Nephron progenitor cell (in vitro differentiated cells): ENCODE measurements at regions not wholly inside any gene's neighbourhood (a gene's known extent, or its start where the extent isn't known, plus 50 kb on each side); places are given as distances from the start of the nearest gene placed in this dataset.

ENCODE experiments used
- DNase-seq: peaks from one replicate; pipeline ENCODE4 v3.0.0; 2021
- H3K27ac Mint-ChIP-seq: 2 replicates; pipeline ENCODE4 v1.8.0; 2021; ENCODE audit warnings: mild to moderate bottlenecking, moderate library complexity, mixed read lengths
- H3K27me3 Mint-ChIP-seq: 2 replicates; pipeline ENCODE4 v1.8.0; 2021; ENCODE audit warnings: mild to moderate bottlenecking, low read depth, mixed read lengths; ENCODE audit not compliant: poor library complexity
- H3K36me3 Mint-ChIP-seq: 2 replicates; pipeline ENCODE4 v1.8.0; 2021; ENCODE audit warnings: low read depth, mixed read lengths
- H3K4me1 Mint-ChIP-seq: 2 replicates; pipeline ENCODE4 v1.8.0; 2021; ENCODE audit warnings: mixed read lengths
- H3K4me3 Mint-ChIP-seq: 2 replicates; pipeline ENCODE4 v1.8.0; 2021; ENCODE audit warnings: mild to moderate bottlenecking, moderate library complexity, mixed read lengths
- H3K9me3 Mint-ChIP-seq: 2 replicates; pipeline ENCODE4 v1.8.0; 2021; ENCODE audit warnings: mild to moderate bottlenecking, moderate library complexity, mixed read lengths
- CTCF ChIP-seq: fragments of 200-600 bp; sonication (generic); IDR thresholded peaks from 2 replicates; pipeline ENCODE4 v1.5.0; 2021; ENCODE audit warnings: antibody characterized with exemption

- no peak for TF ChIP-seq CTCF
- Mint-ChIP-seq H3K36me3 (no peaks in the 10 kb centered on the region), H3K4me3 (no peak overlapping the region), H3K4me1 (peaks cover 46% of the 10 kb centered on the region), H3K9me3 (no peaks in the 10 kb centered on the region), H3K27me3 (peaks cover 17% of the 10 kb centered on the region), H3K27ac (peak overlapping the region; percentile 10)
- no peak for DNase-seq
These were observed 176.4 kb upstream of the RREB1 start for GRCh38 chr6:6931071-6932025.

- H3K27ac Mint-ChIP-seq, result no peak overlapping the region
- peaks cover 36% of the 10 kb centered on the region for H3K4me1 Mint-ChIP-seq
- DNase-seq, result no peak
- no peaks in the 10 kb centered on the region for H3K9me3 Mint-ChIP-seq
- no peak overlapping the region for H3K4me3 Mint-ChIP-seq
- TF ChIP-seq CTCF, result no peak
- H3K27me3 Mint-ChIP-seq, result peaks cover 17% of the 10 kb centered on the region
- H3K36me3 Mint-ChIP-seq, result no peaks in the 10 kb centered on the region
These were observed 175.4 kb upstream of the RREB1 start for GRCh38 chr6:6932341-6932740.

- Mint-ChIP-seq H3K27me3 (peaks cover 17% of the 10 kb centered on the region), H3K9me3 (no peaks in the 10 kb centered on the region), H3K36me3 (no peaks in the 10 kb centered on the region), H3K27ac (no peak overlapping the region), H3K4me1 (peaks cover 30% of the 10 kb centered on the region), H3K4me3 (no peak overlapping the region)
- DNase-seq, result no peak
- no peak for TF ChIP-seq CTCF
These were observed 174.8 kb upstream of the RREB1 start for GRCh38 chr6:6932968-6933367.

- DNase-seq, result no peak
- no peaks in the 10 kb centered on the region for H3K9me3 Mint-ChIP-seq
- no peak overlapping the region for H3K27ac Mint-ChIP-seq
- no peak overlapping the region for H3K4me3 Mint-ChIP-seq
- H3K4me1 Mint-ChIP-seq, result peaks cover 22% of the 10 kb centered on the region
- no peaks in the 10 kb centered on the region for H3K36me3 Mint-ChIP-seq
- peaks cover 4% of the 10 kb centered on the region for H3K27me3 Mint-ChIP-seq
- TF ChIP-seq CTCF, result no peak
These were observed 167.4 kb upstream of the RREB1 start for GRCh38 chr6:6940031-6941025.

GRCh38 chr6:6941201-6941600 is 166.6 kb upstream of the RREB1 start:
- Mint-ChIP-seq H3K4me1 (peaks cover 22% of the 10 kb centered on the region), H3K27me3 (peaks cover 4% of the 10 kb centered on the region), H3K36me3 (no peaks in the 10 kb centered on the region), H3K27ac (peak overlapping the region; percentile 78), H3K9me3 (no peaks in the 10 kb centered on the region), H3K4me3 (no peak overlapping the region)
- no peak for DNase-seq
- TF ChIP-seq CTCF, result no peak
